KMS-11 (cell line): ENCODE measurements at regions not wholly inside any gene's neighbourhood (a gene's known extent, or its start where the extent isn't known, plus 50 kb on each side); places are given as distances from the start of the nearest gene placed in this dataset.

ENCODE experiments used
- H2AFZ ChIP-seq: fragments of 200-600 bp; sonication (generic); 2 replicates; pipeline ENCODE4 v1.6.1; 2016; ENCODE audit warnings: antibody characterized with exemption, mixed run types, low read depth
- H3K27ac ChIP-seq: fragments of 200-600 bp; sonication (generic); 2 replicates; pipeline ENCODE4 v1.6.1; 2016; ENCODE audit warnings: mild to moderate bottlenecking, mixed run types
- H3K27me3 ChIP-seq: fragments of 200-600 bp; sonication (generic); 2 replicates; pipeline ENCODE4 v1.6.1; 2017; ENCODE audit warnings: mild to moderate bottlenecking, low read depth, mixed run types, moderate library complexity; ENCODE audit not compliant: insufficient read depth
- H3K36me3 ChIP-seq: fragments of 200-600 bp; sonication (generic); 2 replicates; pipeline ENCODE4 v1.6.1; 2017; ENCODE audit warnings: mild to moderate bottlenecking, mixed run types; ENCODE audit not compliant: insufficient read depth
- H3K4me1 ChIP-seq: fragments of 200-600 bp; sonication (generic); 2 replicates; pipeline ENCODE4 v1.6.1; 2016; ENCODE audit warnings: mild to moderate bottlenecking, low read depth, mixed run types; ENCODE audit not compliant: poor library complexity, severe bottlenecking
- H3K4me2 ChIP-seq: fragments of 200-600 bp; sonication (generic); 2 replicates; pipeline ENCODE4 v1.7.0; 2016; ENCODE audit warnings: mild to moderate bottlenecking, mixed run types
- H3K4me3 ChIP-seq: fragments of 200-600 bp; sonication (generic); IDR thresholded peaks from 2 replicates; pipeline ENCODE4 v1.6.1; 2017; ENCODE audit warnings: low read depth, low read length, mixed read lengths; ENCODE audit not compliant: insufficient read depth
- H3K79me2 ChIP-seq: fragments of 200-600 bp; sonication (generic); 2 replicates; pipeline ENCODE4 v1.6.1; 2016; ENCODE audit warnings: low read depth, mixed run types; ENCODE audit not compliant: insufficient read depth
- H3K9ac ChIP-seq: fragments of 200-600 bp; sonication (generic); 2 replicates; pipeline ENCODE4 v1.6.1; 2016; ENCODE audit warnings: mild to moderate bottlenecking, mixed run types
- H4K20me1 ChIP-seq: fragments of 200-600 bp; sonication (generic); 2 replicates; pipeline ENCODE4 v1.6.1; 2016; ENCODE audit warnings: mild to moderate bottlenecking, mixed run types; ENCODE audit not compliant: insufficient read depth
- TF ChIP-seq, protein P1 (sequence below): fragments of 200-600 bp; sonication (generic); conservative IDR thresholded peaks from 2 replicates; pipeline ENCODE4 v1.6.1; 2017; ENCODE audit warnings: low read depth, mild to moderate bottlenecking, antibody characterized with exemption, low read length, moderate library complexity, mixed read lengths

DNA sequence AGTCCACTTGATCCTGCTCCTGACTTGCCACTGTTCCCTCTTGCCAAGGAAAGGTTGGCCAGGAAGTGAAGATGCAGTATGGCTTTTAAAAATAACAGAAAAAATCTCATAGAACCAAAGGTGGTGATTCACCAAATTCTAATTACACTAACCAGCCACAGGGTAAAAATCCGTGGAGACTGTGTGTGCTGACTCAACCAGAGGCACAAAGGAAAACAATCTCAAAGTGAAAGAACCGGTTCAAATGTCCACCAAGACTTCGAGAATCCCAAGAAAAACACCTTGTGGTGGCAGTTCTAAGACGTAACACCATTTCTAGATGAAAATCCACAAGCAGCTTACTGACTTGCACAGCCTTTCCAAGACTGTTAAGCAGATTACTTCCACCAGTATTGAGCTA lies 279.1 kb downstream of the TLE1 start:
- Histone ChIP-seq H3K9ac (no peak overlapping the region), H3K4me2 (no peak overlapping the region), H3K27ac (no peak overlapping the region), H3K4me1 (no peaks in the 10 kb centered on the region), H4K20me1 (no peaks in the 10 kb centered on the region), H3K79me2 (no peaks in the 10 kb centered on the region), H3K27me3 (no peaks in the 10 kb centered on the region), H2AFZ (no peak overlapping the region), H3K4me3 (no peak overlapping the region), H3K36me3 (no peaks in the 10 kb centered on the region)
- TF ChIP-seq, protein P1, sequence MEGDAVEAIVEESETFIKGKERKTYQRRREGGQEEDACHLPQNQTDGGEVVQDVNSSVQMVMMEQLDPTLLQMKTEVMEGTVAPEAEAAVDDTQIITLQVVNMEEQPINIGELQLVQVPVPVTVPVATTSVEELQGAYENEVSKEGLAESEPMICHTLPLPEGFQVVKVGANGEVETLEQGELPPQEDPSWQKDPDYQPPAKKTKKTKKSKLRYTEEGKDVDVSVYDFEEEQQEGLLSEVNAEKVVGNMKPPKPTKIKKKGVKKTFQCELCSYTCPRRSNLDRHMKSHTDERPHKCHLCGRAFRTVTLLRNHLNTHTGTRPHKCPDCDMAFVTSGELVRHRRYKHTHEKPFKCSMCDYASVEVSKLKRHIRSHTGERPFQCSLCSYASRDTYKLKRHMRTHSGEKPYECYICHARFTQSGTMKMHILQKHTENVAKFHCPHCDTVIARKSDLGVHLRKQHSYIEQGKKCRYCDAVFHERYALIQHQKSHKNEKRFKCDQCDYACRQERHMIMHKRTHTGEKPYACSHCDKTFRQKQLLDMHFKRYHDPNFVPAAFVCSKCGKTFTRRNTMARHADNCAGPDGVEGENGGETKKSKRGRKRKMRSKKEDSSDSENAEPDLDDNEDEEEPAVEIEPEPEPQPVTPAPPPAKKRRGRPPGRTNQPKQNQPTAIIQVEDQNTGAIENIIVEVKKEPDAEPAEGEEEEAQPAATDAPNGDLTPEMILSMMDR: no peak

GRCh38 chr9:81408951-81409350 lies 280.4 kb downstream of the TLE1 start:
- Histone ChIP-seq H3K9ac (no peak overlapping the region), H3K4me2 (no peak overlapping the region), H3K27me3 (no peaks in the 10 kb centered on the region), H3K4me1 (no peaks in the 10 kb centered on the region), H4K20me1 (no peaks in the 10 kb centered on the region), H3K36me3 (no peaks in the 10 kb centered on the region), H2AFZ (no peak overlapping the region), H3K4me3 (no peak overlapping the region), H3K79me2 (no peaks in the 10 kb centered on the region), H3K27ac (no peak overlapping the region)
- TF ChIP-seq, protein P1: no peak

GRCh38 chr9:81404931-81405598 lies 284.3 kb downstream of the TLE1 start:
- Histone ChIP-seq H3K27ac (no peak overlapping the region), H3K4me1 (no peaks in the 10 kb centered on the region), H3K27me3 (no peaks in the 10 kb centered on the region), H3K79me2 (no peaks in the 10 kb centered on the region), H3K4me2 (no peak overlapping the region), H2AFZ (no peak overlapping the region), H3K36me3 (no peaks in the 10 kb centered on the region), H3K9ac (no peak overlapping the region), H3K4me3 (no peak overlapping the region), H4K20me1 (no peaks in the 10 kb centered on the region)
- TF ChIP-seq, protein P1: no peak

DNA sequence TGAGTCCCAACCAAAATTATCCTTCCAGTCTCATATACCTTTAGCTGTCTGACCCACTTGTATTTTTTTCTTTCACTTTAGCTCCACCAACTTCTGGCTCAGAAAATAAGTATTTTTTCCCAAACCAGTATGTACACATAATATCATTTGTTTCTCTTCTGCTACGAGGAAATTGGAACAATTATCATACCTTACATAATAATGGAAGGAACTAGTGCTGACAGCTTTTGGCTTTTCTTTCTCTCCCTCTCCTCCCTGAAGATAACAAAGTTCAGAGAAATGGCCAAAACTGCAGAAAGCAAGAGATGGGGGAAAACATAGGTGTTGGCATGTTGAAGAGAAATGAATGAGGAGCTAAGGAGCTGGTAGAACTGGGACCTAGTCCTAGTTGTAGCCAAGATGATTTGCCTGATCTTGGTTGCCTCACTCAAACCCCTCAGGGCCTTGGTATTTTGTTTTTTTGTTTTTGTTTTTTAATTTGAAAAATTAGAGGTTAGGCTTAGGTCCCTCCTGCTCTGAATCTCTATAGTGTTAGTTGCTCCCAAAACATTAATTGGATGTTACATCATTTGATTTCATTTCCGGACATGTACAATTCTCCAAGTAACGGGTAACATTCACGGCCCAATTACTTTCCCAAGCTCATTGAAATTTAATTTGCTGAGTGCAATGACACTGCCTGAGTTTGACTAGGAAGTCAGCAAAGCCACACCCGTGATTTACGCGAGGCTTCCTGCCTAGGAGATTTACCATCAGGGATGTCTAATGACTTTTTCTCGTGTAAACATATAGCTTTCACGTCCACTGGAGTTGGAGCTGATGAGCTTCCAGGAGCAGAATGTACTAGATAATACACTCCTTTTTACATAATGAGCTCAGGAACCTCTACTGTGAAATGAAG lies 291.6 kb downstream of the TLE1 start:
- H4K20me1 ChIP-seq: no peaks in the 10 kb centered on the region
- no peak overlapping the region for H3K9ac ChIP-seq
- H3K4me1 ChIP-seq: no peaks in the 10 kb centered on the region
- no peak overlapping the region for H2AFZ ChIP-seq
- H3K27me3 ChIP-seq: no peaks in the 10 kb centered on the region
- no peak overlapping the region for H3K27ac ChIP-seq
- no peaks in the 10 kb centered on the region for H3K36me3 ChIP-seq
- no peaks in the 10 kb centered on the region for H3K79me2 ChIP-seq
- H3K4me2 ChIP-seq: no peak overlapping the region
- H3K4me3 ChIP-seq: no peak overlapping the region
- TF ChIP-seq, protein P1: no peak
